HL-60 (cell line): ENCODE measurements at regions not wholly inside any gene's neighbourhood (a gene's known extent, or its start where the extent isn't known, plus 50 kb on each side); places are given as distances from the start of the nearest gene placed in this dataset.

Experiments used
- DNase-seq, 2 experiments: peaks; one replicate each; pipeline ENCODE4 v3.0.0-alpha.2; 2010 to 2020; ENCODE audit warnings: low read depth in 1 of 2, low spot score in 1 of 2
- H3K27ac ChIP-seq: fragments of 250-450 bp; sonication (Bioruptor Pico); replicated peaks from 2 replicates; pipeline ENCODE4 v1.5.1; 2020; ENCODE audit warnings: mild to moderate bottlenecking, moderate library complexity
- H3K27me3 ChIP-seq: fragments of 250-450 bp; sonication (Bioruptor Pico); 2 replicates; pipeline ENCODE4 v1.5.1; 2021; ENCODE audit warnings: mild to moderate bottlenecking, moderate library complexity; ENCODE audit not compliant: insufficient read depth, poor library complexity, severe bottlenecking
- H3K4me3 ChIP-seq: replicated peaks from 2 replicates; pipeline ENCODE4 v1.5.1; 2011; ENCODE audit warnings: mild to moderate bottlenecking, control low read depth, low read length; ENCODE audit not compliant: insufficient read depth
- GABPA ChIP-seq: IDR thresholded peaks from 2 replicates; pipeline ENCODE4 v1.6.1; 2012; ENCODE audit warnings: low read depth
- POLR2AphosphoS5 ChIP-seq: IDR thresholded peaks from 2 replicates; pipeline ENCODE4 v1.6.1; 2012; ENCODE audit warnings: low read depth
- SPI1 ChIP-seq: IDR thresholded peaks from 2 replicates; pipeline ENCODE4 v1.6.1; 2012; ENCODE audit warnings: low read depth, mild to moderate bottlenecking, borderline replicate concordance
- TF ChIP-seq, protein P1 (sequence below): IDR thresholded peaks from 2 replicates; pipeline ENCODE4 v1.6.1; 2012; ENCODE audit warnings: low read depth; ENCODE audit not compliant: insufficient replicate concordance
- TF ChIP-seq, protein P2 (sequence below): IDR thresholded peaks from one replicate; pipeline ENCODE4 v1.5.1; 2011; ENCODE audit warnings: low read length, control low read depth, inconsistent platforms; ENCODE audit not compliant: insufficient read depth

DNA sequence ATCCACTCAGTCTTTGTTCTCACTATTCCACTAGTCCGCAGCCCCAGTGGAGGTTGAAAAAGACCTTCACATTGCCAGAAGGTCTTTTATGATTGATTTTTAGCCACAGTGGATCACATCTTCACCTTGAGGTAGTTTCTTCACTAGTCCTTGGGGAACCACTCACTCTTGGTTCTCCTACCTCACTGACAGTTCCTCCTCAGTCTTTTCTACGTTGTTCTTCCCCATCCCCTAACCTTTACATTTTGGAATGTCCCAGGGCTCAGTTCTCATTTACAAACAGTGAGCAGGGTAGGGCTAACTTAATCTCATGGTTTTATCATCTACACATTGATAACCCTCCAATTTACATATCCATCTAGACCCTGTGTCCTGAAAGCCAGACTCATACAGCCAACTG, 316.4 kb upstream of the SORL1-AS1 start:
- no peak for DNase-seq
- TF ChIP-seq, protein P1, sequence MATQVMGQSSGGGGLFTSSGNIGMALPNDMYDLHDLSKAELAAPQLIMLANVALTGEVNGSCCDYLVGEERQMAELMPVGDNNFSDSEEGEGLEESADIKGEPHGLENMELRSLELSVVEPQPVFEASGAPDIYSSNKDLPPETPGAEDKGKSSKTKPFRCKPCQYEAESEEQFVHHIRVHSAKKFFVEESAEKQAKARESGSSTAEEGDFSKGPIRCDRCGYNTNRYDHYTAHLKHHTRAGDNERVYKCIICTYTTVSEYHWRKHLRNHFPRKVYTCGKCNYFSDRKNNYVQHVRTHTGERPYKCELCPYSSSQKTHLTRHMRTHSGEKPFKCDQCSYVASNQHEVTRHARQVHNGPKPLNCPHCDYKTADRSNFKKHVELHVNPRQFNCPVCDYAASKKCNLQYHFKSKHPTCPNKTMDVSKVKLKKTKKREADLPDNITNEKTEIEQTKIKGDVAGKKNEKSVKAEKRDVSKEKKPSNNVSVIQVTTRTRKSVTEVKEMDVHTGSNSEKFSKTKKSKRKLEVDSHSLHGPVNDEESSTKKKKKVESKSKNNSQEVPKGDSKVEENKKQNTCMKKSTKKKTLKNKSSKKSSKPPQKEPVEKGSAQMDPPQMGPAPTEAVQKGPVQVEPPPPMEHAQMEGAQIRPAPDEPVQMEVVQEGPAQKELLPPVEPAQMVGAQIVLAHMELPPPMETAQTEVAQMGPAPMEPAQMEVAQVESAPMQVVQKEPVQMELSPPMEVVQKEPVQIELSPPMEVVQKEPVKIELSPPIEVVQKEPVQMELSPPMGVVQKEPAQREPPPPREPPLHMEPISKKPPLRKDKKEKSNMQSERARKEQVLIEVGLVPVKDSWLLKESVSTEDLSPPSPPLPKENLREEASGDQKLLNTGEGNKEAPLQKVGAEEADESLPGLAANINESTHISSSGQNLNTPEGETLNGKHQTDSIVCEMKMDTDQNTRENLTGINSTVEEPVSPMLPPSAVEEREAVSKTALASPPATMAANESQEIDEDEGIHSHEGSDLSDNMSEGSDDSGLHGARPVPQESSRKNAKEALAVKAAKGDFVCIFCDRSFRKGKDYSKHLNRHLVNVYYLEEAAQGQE, result no peak
- TF ChIP-seq POLR2AphosphoS5 (no peak), SPI1 (no peak), GABPA (no peak)
- TF ChIP-seq, protein P2, sequence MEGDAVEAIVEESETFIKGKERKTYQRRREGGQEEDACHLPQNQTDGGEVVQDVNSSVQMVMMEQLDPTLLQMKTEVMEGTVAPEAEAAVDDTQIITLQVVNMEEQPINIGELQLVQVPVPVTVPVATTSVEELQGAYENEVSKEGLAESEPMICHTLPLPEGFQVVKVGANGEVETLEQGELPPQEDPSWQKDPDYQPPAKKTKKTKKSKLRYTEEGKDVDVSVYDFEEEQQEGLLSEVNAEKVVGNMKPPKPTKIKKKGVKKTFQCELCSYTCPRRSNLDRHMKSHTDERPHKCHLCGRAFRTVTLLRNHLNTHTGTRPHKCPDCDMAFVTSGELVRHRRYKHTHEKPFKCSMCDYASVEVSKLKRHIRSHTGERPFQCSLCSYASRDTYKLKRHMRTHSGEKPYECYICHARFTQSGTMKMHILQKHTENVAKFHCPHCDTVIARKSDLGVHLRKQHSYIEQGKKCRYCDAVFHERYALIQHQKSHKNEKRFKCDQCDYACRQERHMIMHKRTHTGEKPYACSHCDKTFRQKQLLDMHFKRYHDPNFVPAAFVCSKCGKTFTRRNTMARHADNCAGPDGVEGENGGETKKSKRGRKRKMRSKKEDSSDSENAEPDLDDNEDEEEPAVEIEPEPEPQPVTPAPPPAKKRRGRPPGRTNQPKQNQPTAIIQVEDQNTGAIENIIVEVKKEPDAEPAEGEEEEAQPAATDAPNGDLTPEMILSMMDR, result no peak
- Histone ChIP-seq H3K27me3 (no peaks in the 10 kb centered on the region), H3K27ac (no peak overlapping the region), H3K4me3 (no peak overlapping the region)

DNA sequence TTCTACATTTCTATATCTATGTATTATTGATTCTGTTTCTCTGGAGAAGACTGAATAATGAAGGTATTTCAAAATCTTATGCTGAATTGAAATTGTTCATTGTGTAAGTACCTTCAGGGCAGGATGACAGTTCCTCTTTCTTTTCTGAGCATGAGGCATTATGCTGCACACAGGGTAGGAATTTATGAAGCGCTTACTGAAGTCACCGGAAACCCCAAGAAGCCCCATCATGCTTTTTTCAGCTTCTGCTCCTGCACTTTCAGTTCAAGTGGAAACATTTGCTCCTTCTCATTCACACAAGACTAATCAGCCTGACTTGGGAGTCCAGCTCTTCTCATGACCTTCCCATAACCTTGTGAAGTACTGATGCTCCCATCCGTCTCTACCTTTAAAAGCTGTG, 314.7 kb upstream of the SORL1-AS1 start:
- peak; percentile 85 for TF ChIP-seq SPI1
- TF ChIP-seq, protein P2, result no peak
- Histone ChIP-seq H3K27ac (no peak overlapping the region), H3K27me3 (peaks cover 8% of the 10 kb centered on the region), H3K4me3 (no peak overlapping the region)
- DNase-seq, result peak; percentile 47 to 50

DNA sequence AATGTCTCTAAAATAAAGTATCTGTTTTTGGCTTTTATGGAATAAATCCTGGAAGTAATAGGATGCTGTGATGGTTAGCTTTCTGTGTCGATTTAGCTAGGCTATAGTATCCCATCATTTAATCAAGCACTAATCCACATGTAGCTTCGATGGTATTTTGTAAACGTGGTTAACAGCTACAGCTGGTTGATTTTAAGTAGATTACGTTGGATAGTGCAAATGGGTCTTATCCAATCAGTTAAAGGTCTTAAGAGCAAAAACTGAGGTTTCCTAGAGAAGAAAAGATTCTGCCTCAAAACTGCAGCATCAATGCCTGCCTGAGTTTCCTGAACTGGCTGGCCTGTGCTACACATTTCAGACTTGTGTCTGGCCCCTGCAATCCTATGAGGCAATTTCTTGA, 314.2 kb upstream of the SORL1-AS1 start:
- H3K27ac ChIP-seq, result no peak overlapping the region
- no peak overlapping the region for H3K4me3 ChIP-seq
- no peak for TF ChIP-seq POLR2AphosphoS5
- no peak for TF ChIP-seq GABPA
- TF ChIP-seq, protein P1, result no peak
- TF ChIP-seq, protein P2, result no peak
- TF ChIP-seq SPI1, result no peak
- peaks cover 12% of the 10 kb centered on the region for H3K27me3 ChIP-seq
- no peak for DNase-seq

DNA sequence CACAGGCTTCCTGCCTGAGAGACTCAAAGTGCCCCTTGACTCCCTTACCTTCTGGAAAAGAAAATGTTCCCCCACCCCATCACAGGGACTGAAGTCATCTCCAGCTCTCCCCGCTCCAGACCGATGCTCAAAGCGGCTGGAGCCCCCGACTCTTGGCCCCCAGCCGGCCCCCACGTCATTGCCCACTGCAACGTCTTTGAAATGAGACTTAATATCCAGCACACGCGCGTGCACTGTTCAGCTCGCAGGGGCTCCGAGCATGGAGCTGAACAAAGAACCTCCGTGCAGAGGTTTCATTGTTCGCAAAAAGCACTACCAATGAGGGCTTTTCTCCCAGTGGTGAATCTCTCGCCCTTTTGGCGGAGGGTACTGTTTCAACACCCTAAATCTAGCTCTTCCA, 313.4 kb upstream of the SORL1-AS1 start:
- Histone ChIP-seq H3K27ac (no peak overlapping the region), H3K27me3 (peaks cover 15% of the 10 kb centered on the region), H3K4me3 (no peak overlapping the region)
- no peak for DNase-seq
- TF ChIP-seq POLR2AphosphoS5 (no peak), SPI1 (no peak), GABPA (no peak)
- TF ChIP-seq, protein P1, result no peak
- TF ChIP-seq, protein P2, result no peak
